MM.1S (cell line): ENCODE measurements at regions not wholly inside any gene's neighbourhood (a gene's known extent, or its start where the extent isn't known, plus 50 kb on each side); places are given as distances from the start of the nearest gene placed in this dataset.

ENCODE experiments used
- CTCF ChIP-seq: fragments of 300-600 bp; sonication (generic); IDR thresholded peaks from 2 replicates; pipeline ENCODE4 v1.5.1; 2016; ENCODE audit warnings: antibody characterized with exemption, low read length, mixed read lengths
- EZH2phosphoT487 ChIP-seq: fragments of 300-600 bp; sonication (generic); IDR thresholded peaks from 2 replicates; pipeline ENCODE4 v1.6.1; 2018; ENCODE audit warnings: antibody characterized with exemption, low read length

DNA sequence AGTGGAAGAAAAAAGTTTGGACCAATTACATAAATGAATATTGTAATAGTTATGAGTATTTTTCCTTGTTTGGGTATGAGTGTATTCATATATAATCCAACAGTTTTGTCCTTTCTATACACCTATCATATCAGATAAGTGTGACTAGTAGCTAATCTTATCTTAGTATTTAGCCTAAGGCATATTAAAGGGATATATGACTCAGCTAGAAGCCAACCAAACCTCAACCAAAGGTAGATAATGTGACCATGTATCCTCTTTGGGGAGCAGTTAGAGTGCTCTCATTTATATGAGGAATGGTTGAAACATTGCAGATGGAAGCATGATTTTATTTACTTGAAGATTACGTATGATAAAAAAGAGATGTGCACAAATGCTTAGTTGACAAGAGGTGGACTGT, 370.0 kb upstream of the CTNND2 start:
- TF ChIP-seq CTCF (no peak), EZH2phosphoT487 (no peak)
